NCI-H2196 treated with DMSO at 0.1 percent for 48 hours (cell line): ENCODE measurements at regions not wholly inside any gene's neighbourhood (a gene's known extent, or its start where the extent isn't known, plus 50 kb on each side); places are given as distances from the start of the nearest gene placed in this dataset.
"Not testable (repeated sequence)": the region's sequence is repeated elsewhere in the genome, so short reads cannot be mapped to it uniquely, and the experiment has no call there.

Experiments
- DNase-seq: peaks from one replicate; lab custom pipeline; 2025; ENCODE audit not compliant: unreplicated experiment; lab: John Stamatoyannopoulos, UW

DNA sequence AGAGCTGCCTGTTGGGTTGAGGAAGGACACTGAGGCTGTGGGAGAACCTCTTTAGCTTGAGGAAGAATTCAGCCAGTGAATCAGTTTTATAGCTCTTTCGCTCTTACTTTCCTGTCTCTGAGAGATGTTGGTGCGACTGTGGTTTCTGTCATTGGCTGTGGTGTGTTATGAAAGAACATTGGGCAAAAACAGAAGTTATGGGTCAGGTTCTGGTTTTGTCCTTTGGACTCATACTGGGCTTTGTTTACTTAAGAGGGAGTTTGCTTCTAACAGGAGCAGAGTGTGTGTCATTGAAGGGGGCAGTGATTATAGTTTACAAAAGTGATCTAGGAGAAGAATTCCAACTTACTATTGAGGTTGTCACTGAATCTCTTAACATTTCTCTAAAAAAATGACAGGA, 97.0 kb downstream of the TLR5 start:
- DNase-seq, result no peak

- not testable (repeated sequence) for DNase-seq
Observed at GRCh38 chr1:223046463-223046862, 96.6 kb downstream of the TLR5 start.

- no peak for DNase-seq
Observed at GRCh38 chr1:223048026-223048425, 95.0 kb downstream of the TLR5 start.

DNA sequence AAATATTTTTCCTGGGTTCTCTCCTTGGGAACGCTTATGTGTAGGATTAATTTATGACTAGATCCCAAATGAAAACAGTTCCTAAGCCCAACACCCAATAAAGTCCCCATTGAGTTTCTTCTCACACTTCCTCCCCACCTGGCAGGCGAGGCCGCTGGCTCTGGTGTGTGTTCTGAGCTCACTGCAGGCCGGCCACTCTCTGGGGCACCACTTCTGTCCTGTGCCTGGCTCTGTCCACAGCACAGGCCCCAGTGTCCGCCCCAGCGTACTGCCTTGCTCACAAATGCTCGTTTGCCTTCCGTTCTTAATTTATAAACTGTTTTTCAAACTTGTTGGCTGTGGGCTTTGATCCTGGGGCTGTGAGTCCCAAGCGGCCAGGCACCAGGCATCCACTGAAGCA, 90.6 kb downstream of the TLR5 start:
- DNase-seq, result no peak

DNA sequence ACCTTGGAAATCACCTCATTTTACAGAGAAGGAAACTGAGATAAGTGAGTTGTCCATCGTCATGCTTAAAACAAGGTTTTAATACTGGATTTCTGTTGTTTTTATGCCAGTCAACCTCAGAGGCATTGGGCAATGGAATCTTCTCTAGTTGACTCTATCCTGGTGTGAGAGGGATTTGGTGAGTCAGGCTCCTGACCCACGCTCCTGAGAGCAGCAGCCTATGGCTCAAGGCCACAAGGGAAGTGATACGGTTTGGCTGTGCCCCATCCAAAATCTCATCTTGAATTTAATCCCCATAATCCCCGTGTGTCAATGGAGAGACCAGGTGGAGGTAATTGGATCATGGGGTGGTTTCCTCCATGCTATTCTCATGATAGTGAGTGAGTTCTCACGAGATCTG, 90.1 kb downstream of the TLR5 start:
- DNase-seq, result no peak

GRCh38 chr1:223056802-223057201, 86.2 kb downstream of the TLR5 start:
- no peak for DNase-seq

GRCh38 chr1:223057569-223058093, 85.4 kb downstream of the TLR5 start:
- DNase-seq, result no peak
